GM12872 (cell line): ENCODE measurements at regions not wholly inside any gene's neighbourhood (a gene's known extent, or its start where the extent isn't known, plus 50 kb on each side); places are given as distances from the start of the nearest gene placed in this dataset.

ENCODE experiments used
- CTCF ChIP-seq: IDR thresholded peaks from 3 replicates; pipeline ENCODE4 v1.5.1; 2011; ENCODE audit warnings: low read depth, mild to moderate bottlenecking, low read length, moderate library complexity; ENCODE audit not compliant: insufficient read depth

GRCh38 chr19:28293685-28294084, 919.3 kb downstream of the UQCRFS1 start:
- no peak for TF ChIP-seq CTCF

GRCh38 chr19:28292822-28293500, 920.0 kb downstream of the UQCRFS1 start:
- no peak for TF ChIP-seq CTCF

- no peak for TF ChIP-seq CTCF
These were observed 921.1 kb downstream of the UQCRFS1 start for GRCh38 chr19:28291874-28292273.

- TF ChIP-seq CTCF = no peak
These were observed 921.8 kb downstream of the UQCRFS1 start for GRCh38 chr19:28290963-28291657.

- TF ChIP-seq CTCF = no peak
These were observed 923.5 kb downstream of the UQCRFS1 start for GRCh38 chr19:28289295-28290063.

- no peak for TF ChIP-seq CTCF
These were observed 924.2 kb downstream of the UQCRFS1 start for GRCh38 chr19:28288572-28289264.

- no peak for TF ChIP-seq CTCF
These were observed 927.0 kb downstream of the UQCRFS1 start for GRCh38 chr19:28285917-28286316.
